Fibroblast of peridontal ligament (primary cell): ENCODE measurements at regions not wholly inside any gene's neighbourhood (a gene's known extent, or its start where the extent isn't known, plus 50 kb on each side); places are given as distances from the start of the nearest gene placed in this dataset.

Experiments used
- DNase-seq: peaks from one replicate; pipeline ENCODE4 v3.0.0-alpha.2; 2010; ENCODE audit errors: extremely low read depth

DNA sequence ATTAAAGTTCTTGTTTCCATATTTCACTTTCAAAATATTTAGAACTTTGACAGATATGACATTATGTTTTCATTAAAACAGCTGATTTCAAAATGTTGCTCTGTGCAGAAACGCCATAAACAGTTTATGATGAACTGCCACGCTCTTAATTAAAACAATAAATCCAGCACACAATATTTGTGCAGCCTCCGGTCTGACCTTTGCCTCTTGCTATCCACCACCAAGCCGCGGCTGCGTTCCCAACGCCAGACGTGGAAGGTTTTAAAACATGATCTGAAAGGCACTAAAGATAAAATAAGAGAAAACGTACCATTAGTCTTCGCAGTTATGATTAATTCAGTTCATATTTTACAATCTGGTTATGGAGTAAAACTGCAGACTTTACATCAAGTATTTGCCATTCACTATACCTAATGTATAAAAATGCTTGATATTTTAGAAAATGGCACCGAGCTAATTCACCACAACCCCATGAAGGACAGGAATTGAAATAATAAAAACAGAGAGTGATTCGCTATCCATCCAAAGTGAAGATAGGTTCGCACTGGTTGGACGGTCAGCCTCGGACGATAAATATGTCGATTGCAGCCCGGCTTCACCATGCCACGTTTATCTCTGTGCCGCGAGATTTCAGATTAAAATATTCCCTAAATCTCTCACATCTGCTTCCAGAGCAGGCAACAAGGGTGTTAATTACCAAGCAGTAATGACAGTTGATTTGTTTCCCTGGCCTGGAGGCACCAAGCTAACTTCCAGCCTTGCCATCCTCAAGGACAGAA lies 103.3 kb upstream of the ZNF507 start:
- DNase-seq = no peak

DNA sequence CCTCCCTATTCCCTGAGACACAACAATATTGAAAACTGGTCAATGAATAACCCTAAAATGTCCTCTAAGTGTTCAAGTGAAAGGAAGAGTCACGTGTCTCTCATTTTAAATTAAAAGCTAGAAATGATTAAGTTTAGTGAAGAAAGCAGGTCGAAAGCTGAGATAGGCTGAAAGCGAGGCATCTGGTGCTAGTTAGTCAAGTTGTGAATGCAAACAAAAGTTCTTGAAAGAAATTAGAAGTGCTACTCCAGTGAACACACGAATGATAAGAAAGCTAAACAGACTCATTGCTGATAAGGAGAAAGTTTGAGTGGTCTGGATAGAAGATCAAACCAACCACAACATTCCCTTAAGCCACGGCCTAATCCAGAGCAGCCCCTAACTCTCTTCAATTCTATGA lies 99.4 kb upstream of the ZNF507 start:
- DNase-seq = no peak

DNA sequence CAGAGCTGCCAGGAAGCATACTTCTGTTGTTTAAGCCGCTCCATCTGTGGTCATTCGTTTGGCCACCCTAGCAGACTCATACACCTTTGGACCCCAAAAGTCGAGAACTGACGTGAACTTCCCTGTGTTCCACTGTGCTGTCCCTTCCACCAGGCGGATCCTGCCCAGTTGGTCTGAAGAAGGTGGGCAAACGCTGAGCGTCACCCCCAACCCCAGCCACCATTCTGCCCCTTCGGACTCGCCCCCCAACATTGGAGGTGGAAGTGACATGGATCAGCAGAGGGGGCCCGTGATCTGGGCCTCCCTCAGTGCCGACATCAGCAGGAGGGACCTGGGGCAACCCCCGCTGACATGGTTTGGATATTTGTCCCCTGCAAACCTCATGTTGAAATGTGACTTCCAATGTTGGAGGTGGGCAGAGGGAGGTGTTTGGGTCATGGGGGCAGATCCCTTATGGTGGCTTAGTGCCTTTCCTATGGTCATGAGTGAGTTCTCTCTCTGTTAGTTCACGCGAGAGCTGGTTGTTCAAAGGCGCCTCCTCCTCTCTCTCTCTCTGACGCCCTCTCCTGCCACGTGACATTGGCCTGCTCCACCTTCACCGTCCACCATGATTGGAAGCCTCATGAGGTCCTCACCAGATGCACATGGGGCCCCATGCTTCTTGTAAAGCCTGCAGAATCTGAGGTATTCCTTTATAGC lies 93.6 kb upstream of the ZNF507 start:
- no peak for DNase-seq

DNA sequence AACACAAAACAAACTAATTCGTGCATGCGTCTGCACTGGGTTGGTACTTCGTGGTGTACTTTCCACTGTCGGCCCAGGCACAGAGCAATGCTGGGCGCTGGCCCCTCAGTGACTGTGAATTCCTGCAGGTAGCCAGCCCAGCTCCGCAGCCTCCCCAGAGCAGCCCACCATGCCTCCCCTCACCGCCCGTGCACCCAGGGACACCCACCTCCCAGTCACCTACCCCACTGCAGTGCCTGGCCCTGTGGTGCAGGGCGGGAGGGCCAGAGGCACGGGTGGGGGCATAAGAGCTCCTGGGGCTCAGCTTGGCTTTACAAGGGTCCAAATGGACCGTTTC lies 93.1 kb upstream of the ZNF507 start:
- DNase-seq = no peak

DNA sequence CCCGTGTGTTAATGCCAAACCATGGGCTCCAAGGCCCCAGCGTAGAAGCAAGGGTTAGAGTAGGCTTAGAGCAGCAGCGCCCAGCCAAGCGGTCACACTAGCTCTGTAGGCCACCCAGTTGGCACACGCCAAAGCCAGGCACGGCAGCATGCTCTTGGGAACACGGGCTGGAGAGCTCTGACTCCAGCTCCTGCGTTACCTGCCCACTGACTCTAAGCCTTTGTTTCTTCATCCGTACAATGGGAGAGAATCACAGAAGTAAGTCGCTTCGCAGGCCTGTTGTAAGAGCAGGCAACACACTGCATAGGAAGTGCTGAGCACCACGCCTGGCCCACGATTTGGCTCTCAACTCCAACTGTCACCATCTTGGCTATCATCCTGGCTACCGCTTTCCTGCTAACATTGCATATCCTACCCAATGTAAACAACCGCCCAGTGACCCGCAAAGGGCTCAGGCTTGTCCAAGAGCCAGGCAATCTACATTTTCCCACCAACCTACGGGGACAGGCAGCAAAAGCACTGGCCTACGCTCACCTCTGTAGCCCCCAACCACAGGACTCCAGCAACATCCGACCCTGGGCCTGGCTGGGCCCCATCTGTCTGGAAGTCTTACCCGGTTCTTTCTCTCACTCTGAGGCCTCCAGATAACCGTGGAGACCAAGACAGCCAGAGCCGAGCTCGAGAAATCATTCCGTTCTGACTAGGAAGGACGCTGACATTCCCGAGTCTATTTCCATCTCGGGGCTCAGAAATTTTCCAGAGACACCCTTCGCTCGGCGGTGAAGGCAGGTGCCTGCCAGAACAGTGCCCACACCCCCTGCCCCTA lies 91.5 kb upstream of the ZNF507 start:
- no peak for DNase-seq

DNA sequence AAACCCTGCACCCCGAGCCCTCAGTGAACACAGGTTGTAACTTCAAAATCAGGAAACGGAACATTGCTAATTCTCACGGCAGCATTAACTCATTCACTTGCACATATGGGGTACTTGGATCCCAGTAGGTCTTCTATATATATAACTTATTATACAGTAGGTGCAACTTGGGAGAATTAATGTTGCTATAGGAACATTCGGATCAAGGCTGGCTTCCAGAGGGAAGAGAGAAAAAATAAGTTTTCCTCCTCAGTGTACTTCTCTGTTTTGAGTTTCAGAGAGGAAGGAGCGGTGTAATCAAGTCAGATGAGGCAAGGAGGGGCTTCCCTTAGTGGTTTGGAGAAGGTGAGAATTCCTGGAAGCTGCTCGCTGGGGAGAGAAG lies 90.9 kb upstream of the ZNF507 start:
- no peak for DNase-seq

DNA sequence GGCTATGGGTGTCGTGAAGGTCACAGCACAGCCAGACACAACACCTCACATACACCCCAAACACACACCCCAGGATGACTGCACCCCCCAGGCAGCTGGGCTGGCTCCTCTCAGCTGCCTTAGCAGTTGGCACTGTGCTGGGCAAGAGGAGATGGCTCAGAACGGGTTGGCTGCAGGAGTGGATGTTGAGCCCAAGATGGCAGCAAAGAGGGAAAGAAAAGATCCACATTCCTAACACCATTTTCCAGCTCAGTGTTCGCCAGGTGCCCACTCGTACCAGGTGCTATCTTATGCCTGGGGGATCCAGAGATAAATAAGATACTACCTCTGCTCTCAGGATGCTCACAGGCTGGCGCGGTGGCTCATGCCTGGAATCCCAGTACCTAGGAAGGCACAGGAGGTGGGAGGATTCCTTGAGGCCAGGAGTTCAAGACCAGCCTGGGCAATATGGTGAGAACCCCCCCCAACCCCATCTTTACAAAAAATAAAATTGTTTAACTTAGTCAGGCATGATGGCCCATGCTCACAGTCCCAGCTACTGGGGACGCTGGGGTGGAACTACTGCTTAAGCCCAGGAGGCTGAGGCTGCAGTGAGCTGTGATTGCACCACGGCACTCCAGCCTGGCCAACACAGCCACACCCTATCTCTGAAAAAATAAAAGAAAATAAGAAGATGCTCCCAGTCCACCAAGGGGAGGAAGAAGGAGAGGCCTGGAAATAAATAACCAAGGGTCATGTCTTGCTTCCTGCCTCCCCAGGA lies 89.7 kb upstream of the ZNF507 start:
- no peak for DNase-seq

DNA sequence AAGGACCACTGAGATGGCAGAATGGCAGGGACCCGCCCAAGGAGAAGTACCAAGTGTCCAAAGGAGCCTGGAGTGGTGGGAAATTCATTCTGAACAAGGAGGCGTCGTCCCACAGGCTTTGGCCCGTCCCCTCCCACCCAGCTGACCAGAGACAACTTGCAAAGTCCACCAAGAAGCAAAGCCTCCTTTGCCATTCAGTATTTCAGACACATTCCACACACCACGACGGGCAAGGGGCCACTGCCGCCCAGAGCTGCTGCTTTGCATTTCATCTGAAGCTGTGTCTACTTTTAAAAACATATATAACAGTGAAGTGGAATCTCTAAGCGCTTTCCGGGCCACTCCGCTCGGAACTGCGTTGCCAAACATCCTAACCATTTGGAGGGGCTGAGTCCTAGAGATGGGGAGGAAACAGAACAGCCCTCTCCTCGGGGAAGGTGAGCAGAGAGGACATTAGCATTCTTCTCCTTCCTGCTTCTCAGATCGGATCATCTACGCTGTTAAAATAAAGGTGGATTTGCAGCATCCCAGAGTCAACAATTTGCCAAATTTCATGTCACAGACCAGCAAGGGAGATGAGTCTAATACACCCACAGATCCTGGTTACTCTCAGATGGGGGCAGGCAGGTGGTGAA lies 89.0 kb upstream of the ZNF507 start:
- DNase-seq = no peak

DNA sequence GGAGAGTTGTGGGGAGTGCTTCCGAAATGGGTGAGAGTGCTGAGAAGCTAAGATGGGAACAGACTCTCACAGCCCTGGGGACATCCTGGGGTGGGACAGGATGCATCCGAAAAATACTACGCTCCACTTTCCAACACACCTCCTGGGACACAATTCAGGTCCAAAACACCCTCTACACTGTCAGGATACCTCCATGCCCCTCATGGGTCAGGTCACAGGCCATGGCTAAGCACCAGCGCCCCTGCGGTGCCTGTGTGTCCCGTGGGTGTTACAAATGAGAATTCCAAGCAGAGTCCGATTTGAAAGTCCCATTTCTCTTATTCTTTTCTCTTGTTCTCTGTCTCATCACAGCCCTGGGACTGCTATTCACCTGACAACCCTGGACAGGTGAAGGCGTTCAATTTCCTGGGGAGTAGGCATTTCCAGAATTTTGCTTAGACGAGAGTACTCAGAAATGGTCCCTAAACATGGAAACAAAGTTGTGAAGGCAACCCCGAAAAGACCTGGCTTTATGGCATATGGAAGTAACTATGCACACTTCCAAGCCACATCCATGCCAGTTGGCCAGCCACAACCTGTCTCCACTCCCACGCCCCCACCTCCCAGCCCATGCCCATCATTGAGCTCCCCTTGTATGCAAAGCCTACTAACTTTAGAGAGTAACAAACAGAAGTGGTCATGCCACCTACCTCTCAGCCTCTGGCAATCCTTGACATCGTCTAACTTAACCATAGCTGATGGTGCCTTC lies 87.9 kb upstream of the ZNF507 start:
- no peak for DNase-seq

DNA sequence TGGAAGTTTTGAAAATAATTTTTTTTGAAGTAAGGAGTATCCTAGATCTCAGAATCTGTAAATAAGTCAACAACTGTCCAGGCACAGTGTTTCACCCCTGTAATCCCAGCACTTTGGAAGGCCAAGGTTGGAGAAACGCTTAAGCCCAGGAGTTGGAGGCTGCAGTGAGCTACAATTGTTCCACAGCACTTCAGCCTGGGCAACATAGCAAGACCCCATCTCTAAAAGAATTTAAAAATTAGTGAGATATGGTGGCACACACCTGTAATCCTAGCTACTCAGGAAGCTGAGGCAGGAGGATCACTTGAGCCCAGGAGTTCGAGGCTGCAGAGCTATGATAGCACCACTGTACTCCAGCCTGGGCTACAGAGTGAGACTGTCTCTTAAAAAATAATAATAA lies 87.2 kb upstream of the ZNF507 start:
- DNase-seq = no peak

DNA sequence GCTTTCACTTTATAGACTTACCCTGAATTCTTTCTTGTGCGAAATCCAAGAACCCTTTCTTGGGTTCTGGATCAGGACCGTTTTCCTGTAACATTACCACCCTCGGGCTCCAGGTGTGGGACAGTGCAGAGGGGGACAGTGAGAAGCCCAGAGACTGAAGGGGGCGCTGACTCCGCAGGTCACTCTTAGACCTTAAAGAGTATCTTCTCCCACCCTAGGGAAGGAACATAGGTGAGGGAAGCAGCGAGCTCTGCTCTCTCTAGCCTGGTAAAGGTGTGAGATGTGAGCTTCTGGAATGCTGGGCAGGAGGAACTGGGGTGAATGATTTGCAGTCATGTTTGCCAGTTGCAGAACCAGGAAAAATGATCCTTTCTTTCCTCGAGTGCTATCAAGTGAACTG lies 80.8 kb upstream of the ZNF507 start:
- DNase-seq = no peak

DNA sequence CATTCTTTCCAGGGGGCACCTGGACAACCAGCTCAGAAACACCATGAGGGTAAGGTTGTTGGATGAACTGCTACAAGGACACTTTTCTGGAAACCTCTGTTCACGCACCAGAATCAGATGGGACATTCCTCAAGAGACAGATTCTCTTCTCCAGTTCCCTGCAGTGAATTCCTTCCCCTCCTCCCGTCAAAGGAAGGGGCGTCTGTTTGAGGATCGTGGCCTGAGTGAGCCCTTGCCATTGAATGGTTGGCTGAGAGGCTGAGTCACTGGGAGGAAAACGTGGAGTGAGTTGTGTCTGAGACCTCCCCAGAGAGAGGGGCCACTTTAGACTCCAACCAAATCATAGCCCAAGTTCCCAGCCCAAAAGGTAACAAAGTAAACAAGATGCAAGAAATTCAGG lies 79.4 kb upstream of the ZNF507 start:
- DNase-seq = no peak

DNA sequence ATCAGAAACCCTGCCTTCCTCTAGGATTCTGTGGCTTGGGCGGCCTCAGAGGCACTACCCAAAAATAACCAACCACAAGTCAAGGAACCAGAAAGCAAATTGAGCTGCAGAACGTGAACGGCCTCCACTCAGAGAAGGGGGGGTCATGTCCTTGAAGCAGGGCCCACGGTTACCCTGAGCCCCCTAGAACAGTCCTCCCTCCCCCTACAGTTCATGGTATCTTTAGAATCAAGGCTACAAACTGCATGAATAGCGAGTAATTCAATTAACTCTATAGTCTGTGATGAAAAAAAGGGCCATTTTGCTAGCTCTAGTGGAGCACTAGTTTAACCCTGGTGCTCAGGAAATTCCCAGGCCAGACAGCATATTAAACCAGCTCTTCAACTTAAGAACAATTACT lies 79.0 kb upstream of the ZNF507 start:
- DNase-seq = no peak

DNA sequence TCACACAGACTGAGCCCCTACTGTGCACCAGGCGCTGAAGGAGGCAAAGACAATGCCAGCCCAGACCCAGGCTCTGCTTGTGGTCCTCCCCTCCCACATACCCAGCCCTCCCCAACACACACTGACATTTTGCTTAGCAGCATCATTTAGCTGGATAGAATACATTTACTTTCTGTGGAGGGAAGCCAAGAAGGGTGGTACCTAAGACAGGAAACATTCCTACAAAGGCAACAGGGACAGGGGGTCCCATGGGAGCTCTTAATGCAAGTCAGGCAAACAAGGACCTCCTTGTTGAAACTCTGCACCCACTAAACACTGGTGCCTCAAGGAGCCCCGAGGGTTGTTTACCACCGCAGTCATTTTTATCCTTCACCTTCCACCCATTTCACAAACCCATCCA lies 77.0 kb upstream of the ZNF507 start:
- no peak for DNase-seq

DNA sequence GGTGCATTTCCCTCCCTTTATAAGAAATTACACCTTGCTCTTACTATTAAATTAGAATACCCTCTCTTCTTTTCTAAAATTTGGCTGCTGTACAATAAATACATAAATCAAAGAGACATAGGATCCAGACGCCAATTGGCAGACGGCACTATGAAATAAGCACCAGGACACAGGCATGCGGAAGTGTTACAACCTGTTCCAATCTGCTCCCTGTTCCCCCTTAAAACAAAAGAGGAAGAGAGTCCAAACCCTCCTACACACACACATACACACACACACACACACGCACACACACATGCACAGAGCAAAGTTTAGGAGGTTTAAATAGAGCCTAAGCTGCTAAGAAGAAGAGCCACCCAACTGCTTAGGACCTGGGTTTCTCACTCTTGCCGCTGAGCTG lies 75.6 kb upstream of the ZNF507 start:
- no peak for DNase-seq

DNA sequence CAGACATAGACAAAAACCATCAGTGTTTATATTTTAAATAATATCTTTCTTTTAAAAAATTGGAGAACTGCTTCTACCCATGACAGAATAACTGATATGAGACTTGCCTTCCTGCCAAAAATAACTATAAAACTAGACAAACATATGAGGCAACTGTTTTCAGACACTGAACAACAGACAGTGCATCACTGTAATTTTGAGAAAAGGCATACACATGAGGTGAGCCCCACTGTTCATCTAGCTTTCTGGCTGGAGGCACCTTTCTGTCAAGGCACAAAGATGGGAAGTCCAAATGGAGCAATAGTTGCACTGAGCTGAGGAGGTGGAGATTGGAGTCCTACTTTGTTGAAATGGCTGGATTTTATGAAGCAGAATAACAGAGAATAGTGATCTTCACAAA lies 71.9 kb upstream of the ZNF507 start:
- DNase-seq = no peak

DNA sequence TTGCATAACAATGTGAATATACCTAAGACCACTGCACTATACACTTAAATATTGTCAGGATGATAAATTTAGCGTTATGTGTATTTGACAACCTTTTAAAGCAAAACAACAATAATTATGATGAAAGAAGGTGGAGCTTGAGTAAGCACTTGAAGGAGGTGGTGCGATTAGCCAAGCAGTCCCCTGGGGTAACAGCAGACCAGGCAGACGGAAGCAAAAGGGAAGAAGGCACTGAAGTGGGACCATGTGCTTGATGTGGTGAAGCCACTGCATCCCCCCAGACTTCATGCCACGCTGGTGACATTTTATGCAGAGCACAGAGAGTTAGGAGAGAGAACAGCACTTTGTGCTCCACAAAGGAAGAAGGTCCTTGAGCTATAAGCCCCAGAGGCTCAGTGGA lies 58.3 kb upstream of the ZNF507 start:
- DNase-seq = no peak

DNA sequence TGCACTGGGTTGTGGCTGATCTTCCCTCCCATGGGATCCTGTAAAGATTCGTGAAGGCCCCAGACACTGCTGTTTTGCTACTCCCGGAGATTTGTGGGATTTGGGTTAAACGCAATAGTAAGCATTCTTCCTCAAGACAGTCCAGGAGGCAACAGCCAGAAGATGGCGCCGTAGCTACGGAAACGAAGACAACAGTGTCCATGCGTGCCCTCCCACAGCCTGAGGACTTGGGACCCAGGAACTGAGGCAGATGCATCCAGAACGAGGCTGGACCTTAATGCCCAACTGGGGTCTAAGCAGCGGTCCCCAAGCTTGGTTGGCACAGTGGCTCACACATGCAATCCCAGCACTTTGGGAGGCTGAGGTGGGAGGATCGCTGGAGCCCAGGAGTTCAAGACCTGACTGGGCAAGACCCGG lies 57.6 kb upstream of the ZNF507 start:
- peak; percentile 82 for DNase-seq

DNA sequence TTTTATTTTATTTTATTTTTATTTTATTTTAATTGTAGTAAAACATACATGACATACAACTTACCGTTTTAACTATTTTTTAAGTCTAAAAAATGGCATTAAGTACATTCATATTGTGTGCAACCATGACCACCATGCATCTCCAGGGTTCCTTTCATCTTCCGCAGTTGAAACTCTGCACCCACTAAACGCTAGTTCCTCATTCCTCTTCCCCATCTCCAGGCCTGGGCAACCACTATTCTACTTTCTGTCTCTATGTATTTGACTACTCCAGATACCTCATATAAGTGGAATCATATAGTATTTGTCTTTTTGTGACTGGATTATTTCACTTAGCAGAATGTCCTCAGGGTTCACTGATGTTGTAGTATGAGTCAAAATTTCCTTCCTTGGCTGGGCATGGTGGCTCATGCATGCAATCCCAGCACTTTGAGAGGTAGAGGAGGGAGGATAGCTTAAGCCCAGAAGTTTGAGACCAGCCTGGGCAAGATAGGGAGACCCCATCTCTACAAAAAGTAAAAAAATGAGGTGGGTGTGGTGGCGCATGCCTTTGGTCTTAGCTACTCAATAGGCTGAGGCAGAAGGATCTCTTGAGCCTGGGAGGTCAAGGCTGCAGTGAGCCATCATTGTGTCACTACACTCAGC lies 55.7 kb upstream of the ZNF507 start:
- no peak for DNase-seq

DNA sequence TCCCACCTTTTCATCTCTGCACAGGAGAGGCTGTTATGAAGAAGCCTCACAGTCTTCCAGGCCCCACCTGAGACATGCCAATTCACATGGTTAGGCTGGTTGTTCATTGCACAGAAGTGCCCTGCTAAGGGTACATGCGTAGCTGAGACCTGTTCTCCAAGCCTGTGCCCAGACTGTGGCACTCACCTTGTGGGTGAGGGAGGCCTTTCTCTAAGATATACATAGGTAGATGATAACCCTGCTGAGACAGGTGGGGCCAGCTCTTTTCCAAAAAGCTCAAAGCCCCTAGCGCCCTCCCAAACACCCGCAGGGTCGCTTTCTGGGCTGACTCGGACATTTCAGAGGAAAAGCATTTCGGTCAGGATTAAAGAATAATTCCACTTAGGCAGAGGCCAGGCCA lies 53.5 kb upstream of the ZNF507 start:
- no peak for DNase-seq
